K562 (cell line): ENCODE measurements at regions not wholly inside any gene's neighbourhood (a gene's known extent, or its start where the extent isn't known, plus 50 kb on each side); places are given as distances from the start of the nearest gene placed in this dataset.

ENCODE experiments used
- ATAC-seq: fragments of 200-7000 bp; cut with Tn5 transposase; 3 replicates; pipeline ENCODE4 v1.9.1; 2020; ENCODE audit warnings: moderate library complexity
- BruUV-seq: library from RNA; stranded (reverse); fragments of 400-500 nt; replicated peaks from 2 replicates; lab custom pipeline; 2021; lab: Mats Ljungman, UMichigan
- CTCF ChIA-PET: fragments of 300-600 bp; formaldehyde crosslinking; extraction: SDS; loops from one replicate; lab custom pipeline; 2021; ENCODE audit warnings: low intra/inter-chr PET ratio; lab: Yijun Ruan, JAX
- POLR2A ChIA-PET: fragments of 300-600, 350-650 bp; sonication (Branson Sonifier 250); formaldehyde crosslinking; extraction: SDS; loops from one replicate; lab custom pipeline; 2021; ENCODE audit warnings: antibody characterized with exemption, inconsistent platforms; lab: Yijun Ruan, JAX
- DNase-seq, 4 experiments: peaks; one replicate each; pipeline versions ENCODE4 v3.0.0 to v3.0.0-alpha.2; 2011 to 2018; ENCODE audit warnings: low spot score in 3 of 4, mixed read lengths in 3 of 4; ENCODE audit errors: extremely low read depth in 1 of 4
- FAIRE-seq: peaks from 2 replicates; lab custom pipeline; 2011; peaks lifted over from hg19 to GRCh38; lab: Jason Lieb, UNC
- H2AFZ ChIP-seq: 2 replicates; pipeline ENCODE4 v1.6.0; 2011; ENCODE audit warnings: low read depth, low read length, control low read depth, inconsistent platforms
- H3K27ac ChIP-seq: fragments of 200-600 bp; 3 replicates; pipeline ENCODE4 v1.8.0; 2011; ENCODE audit warnings: low read depth, mild to moderate bottlenecking, control low read depth, inconsistent platforms, low read length, moderate library complexity, mixed read lengths; ENCODE audit errors: extremely low read depth
- H3K27me3 ChIP-seq, 2 experiments: fragments of 300-600 bp in 1 of 2; 2 replicates in 1 of 2; 3 replicates in 1 of 2; pipeline versions ENCODE4 v1.6.0 to v1.8.0; 2011; ENCODE audit warnings: inconsistent platforms in 2 of 2, low read length in 2 of 2, mild to moderate bottlenecking in 1 of 2, mixed read lengths in 1 of 2, moderate library complexity in 1 of 2; ENCODE audit not compliant: control insufficient read depth in 2 of 2, insufficient read depth in 2 of 2
- H3K36me3 ChIP-seq: fragments of 300-600 bp; 3 replicates; pipeline ENCODE4 v1.8.0; 2011; ENCODE audit warnings: mild to moderate bottlenecking, low read length, inconsistent platforms; ENCODE audit not compliant: control insufficient read depth, insufficient read depth
- H3K4me1 ChIP-seq, 2 experiments: fragments of 200-600 bp in 1 of 2; replicated peaks in 1 of 2; 2 replicates in 1 of 2; 3 replicates in 1 of 2; pipeline versions ENCODE4 v1.5.1 to v1.8.0; 2011; ENCODE audit warnings: inconsistent platforms in 2 of 2, low read length in 2 of 2, mild to moderate bottlenecking in 1 of 2, mixed read lengths in 1 of 2, moderate library complexity in 1 of 2; ENCODE audit not compliant: control insufficient read depth in 2 of 2, insufficient read depth in 2 of 2
- H3K4me2 ChIP-seq: 2 replicates; pipeline ENCODE4 v1.6.1; 2011; ENCODE audit warnings: low read length, control low read depth, inconsistent platforms, mixed read lengths; ENCODE audit not compliant: insufficient read depth
- H3K4me3 ChIP-seq: fragments of 200-600 bp; sonication (generic), shearing (Covaris generic); 2 replicates; pipeline ENCODE4 v1.5.1; 2016; ENCODE audit warnings: control low read depth, inconsistent platforms
- H3K79me2 ChIP-seq: fragments of 200-600 bp; 3 replicates; pipeline ENCODE4 v1.8.0; 2011; ENCODE audit warnings: low read length, inconsistent platforms; ENCODE audit not compliant: control insufficient read depth, insufficient read depth
- H3K9ac ChIP-seq, 2 experiments: 2 replicates each; pipeline versions ENCODE4 v1.6.0 to v1.6.1; 2011; ENCODE audit warnings: low read depth in 2 of 2, low read length in 2 of 2, control low read depth in 1 of 2, inconsistent platforms in 1 of 2, mild to moderate bottlenecking in 1 of 2, mixed read lengths in 1 of 2; ENCODE audit not compliant: insufficient read depth in 1 of 2
- H3K9me1 ChIP-seq: one replicate; pipeline ENCODE4 v1.6.0; 2011; ENCODE audit warnings: inconsistent platforms, mild to moderate bottlenecking, low read length, moderate library complexity; ENCODE audit not compliant: control insufficient read depth, insufficient read depth
- H3K9me3 ChIP-seq: replicated peaks from 2 replicates; pipeline ENCODE4 v1.5.1; 2011; ENCODE audit warnings: low read depth, low read length, inconsistent platforms; ENCODE audit not compliant: control insufficient read depth, insufficient read depth
- H4K20me1 ChIP-seq: replicated peaks from 2 replicates; pipeline ENCODE4 v1.6.1; 2011; ENCODE audit warnings: low read length, inconsistent platforms, mixed read lengths; ENCODE audit not compliant: control insufficient read depth, insufficient read depth
- CXXC5 ChIP-seq: fragments of 250-450 bp; sonication (Bioruptor Pico); IDR thresholded peaks from 2 replicates; pipeline ENCODE4 v1.8.0; 2022; ENCODE audit warnings: inconsistent platforms, mild to moderate bottlenecking, moderate library complexity
- ETV6 ChIP-seq, 3 experiments: fragments of 150-350 bp in 1 of 3; sonication (generic) in 1 of 3; formaldehyde crosslinking in 1 of 3; IDR thresholded peaks; 2 replicates each; pipeline versions ENCODE4 v1.6.1 to v1.8.0; 2014 to 2022; ENCODE audit warnings: borderline replicate concordance in 2 of 3, low read depth in 2 of 3, antibody characterized with exemption in 1 of 3, low read length in 1 of 3, mild to moderate bottlenecking in 1 of 3, missing genetic modification reagents in 1 of 3
- GATAD2B ChIP-seq: fragments of 450-650 bp; IDR thresholded peaks from 2 replicates; pipeline ENCODE4 v1.6.1; 2017; ENCODE audit warnings: mild to moderate bottlenecking, borderline replicate concordance
- GTF2F1 ChIP-seq: IDR thresholded peaks from 2 replicates; pipeline ENCODE4 v1.6.1; 2011; ENCODE audit warnings: low read depth, low read length, improper control_type of control experiment
- PCBP2 ChIP-seq: fragments of 200-400 bp; formaldehyde crosslinking; IDR thresholded peaks from 2 replicates; pipeline ENCODE4 v1.6.1; 2018; ENCODE audit warnings: low read length, low read depth, mild to moderate bottlenecking, moderate library complexity; ENCODE audit not compliant: poor library complexity, severe bottlenecking
- SIRT6 ChIP-seq: IDR thresholded peaks from one replicate; pipeline ENCODE4 v1.6.1; 2012; ENCODE audit warnings: low read depth, mild to moderate bottlenecking, control low read depth, inconsistent platforms, low read length, moderate library complexity
- SMARCA4 ChIP-seq: fragments of 450-650 bp; IDR thresholded peaks from 2 replicates; pipeline ENCODE4 v1.6.1; 2016
- TSC22D4 ChIP-seq: fragments of 450-650 bp; IDR thresholded peaks from 2 replicates; pipeline ENCODE4 v1.6.1; 2016; ENCODE audit warnings: missing genetic modification characterization, missing biosample characterization, control low read depth
- WGBS: fragments of 100-300 bp; shearing (Covaris generic); methylation state at CpG from one replicate; pipeline ENCODE4 v1.1.6; 2016; ENCODE audit warnings: low coverage, mixed read lengths; ENCODE audit not compliant: insufficient coverage; ENCODE audit errors: missing lambda C conversion rate; 5-methylcytosine and 5-hydroxymethylcytosine counted together
- in situ Hi-C: fragments of 300-500 bp; cut with MboI; formaldehyde crosslinking; loops from 4 replicates; pipeline ENCODE4 v1.15.0; 2018; ENCODE audit warnings: inconsistent platforms, mixed read lengths
- intact Hi-C: fragments of 100-400 bp; cut with micrococcal nuclease; formaldehyde crosslinking; loops from 2 replicates; pipeline ENCODE4 v1.14.2; 2022

GRCh38 chr14:39666386-39666785, 234.2 kb upstream of the FBXO33 start (continued):
- TF ChIP-seq TSC22D4 (tag), result no peak
- TF ChIP-seq GTF2F1, result no peak
- TF ChIP-seq ETV6 (IDR thresholded peaks at IDR 0.05; ENCODE audit: borderline replicate concordance in 1 of 2, low read depth in 2 of 2, low read length in 1 of 2), result no peak
- TF ChIP-seq ETV6 (CRISPR knock-in tag; IDR thresholded peaks at IDR 0.05; ENCODE audit: borderline replicate concordance), result no peak
- TF ChIP-seq PCBP2, result no peak

DNA sequence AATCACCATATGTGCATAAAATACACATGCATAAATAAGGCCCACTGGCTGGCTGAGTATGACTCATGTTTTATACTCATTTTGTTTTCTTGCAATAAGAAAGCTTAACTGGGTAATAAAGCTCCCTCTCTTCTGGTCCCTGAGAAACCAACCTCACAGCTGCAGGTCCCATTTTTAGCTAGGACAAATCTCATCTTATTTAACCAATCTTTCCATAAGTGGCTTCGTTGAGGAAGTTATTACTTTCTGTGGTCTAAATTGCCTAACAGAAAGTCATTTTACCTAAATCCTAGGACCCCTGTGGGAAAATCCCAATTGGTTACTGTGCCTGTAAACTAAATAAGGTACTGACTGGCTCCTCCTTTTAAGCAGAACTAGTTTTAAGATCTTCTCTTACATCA, 232.8 kb upstream of the FBXO33 start:
- no peaks in the 10 kb centered on the region for H3K9me3 ChIP-seq
- H3K79me2 ChIP-seq, result no peaks in the 10 kb centered on the region
- in situ Hi-C loops (no loop called here), intact Hi-C loops (no loop called here)
- BruUV-seq, result no TSS peak
- no peak overlapping the region for H3K4me3 ChIP-seq
- 0% methylated on average over 1 of the region's 1 CpG for WGBS
- ATAC-seq, result no peak
- FAIRE-seq, result no peak
- H3K9ac ChIP-seq, result no peak overlapping the region
- H3K27me3 ChIP-seq, result no peaks in the 10 kb centered on the region
- no peak overlapping the region for H3K4me2 ChIP-seq
- POLR2A ChIA-PET, result no interaction called here
- no peak overlapping the region for H3K27ac ChIP-seq
- H3K4me1 ChIP-seq, result no peaks in the 10 kb centered on the region
- H3K9me1 ChIP-seq, result no peaks in the 10 kb centered on the region
- DNase-seq, result no peak
- H2AFZ ChIP-seq, result no peak overlapping the region
- H4K20me1 ChIP-seq, result no peaks in the 10 kb centered on the region
- no peak for TF ChIP-seq GATAD2B
- TF ChIP-seq SIRT6, result no peak
- TF ChIP-seq SMARCA4, result no peak
- TF ChIP-seq CXXC5, result no peak
- TF ChIP-seq, all 486 proteins: peak for 0
- CTCF ChIA-PET, result no interaction called here
- no peaks in the 10 kb centered on the region for H3K36me3 ChIP-seq
